Uterus (tissue), 2 donors: ENCODE measurements at regions not wholly inside any gene's neighbourhood (a gene's known extent, or its start where the extent isn't known, plus 50 kb on each side); places are given as distances from the start of the nearest gene placed in this dataset.

Experiments used
- CTCF ChIP-seq, 4 experiments: fragments of 200-600 bp in 2 of 4; fragments of 450-650 bp in 2 of 4; sonication (generic) in 2 of 4; IDR thresholded peaks; one replicate each; pipeline ENCODE4 v1.5.1; 2016 to 2019; ENCODE audit warnings: antibody characterized with exemption in 4 of 4, mild to moderate bottlenecking in 2 of 4, moderate library complexity in 1 of 4
- POLR2A ChIP-seq, 2 donors: fragments of 450-650 bp; IDR thresholded peaks; one replicate each; pipeline ENCODE4 v1.6.1; 2016; ENCODE audit warnings: antibody characterized with exemption in 2 of 2, mild to moderate bottlenecking in 1 of 2, moderate library complexity in 1 of 2

- no peak for TF ChIP-seq CTCF (IDR thresholded peaks at IDR 0.05)
- TF ChIP-seq POLR2A (IDR thresholded peaks at IDR 0.05) = no peak
Observed at GRCh38 chr3:146772211-146772743, 167.1 kb upstream of the PLSCR5 start.
